Activated CD4-positive, alpha-beta T cell treated with anti-CD3 and anti-CD28 coated beads for 4 hours (primary cell): ENCODE measurements at regions not wholly inside any gene's neighbourhood (a gene's known extent, or its start where the extent isn't known, plus 50 kb on each side); places are given as distances from the start of the nearest gene placed in this dataset.

Source experiments
- DNase-seq, 2 donors: peaks; one replicate each; pipeline ENCODE4 v3.0.0-alpha.2; 2020

GRCh38 chr17:51496378-51496777 lies 236.0 kb downstream of the UTP18 start:
- DNase-seq, result no peak

- DNase-seq, result no peak
These were observed 239.6 kb downstream of the UTP18 start for GRCh38 chr17:51499897-51500296.

GRCh38 chr17:51500454-51500853 lies 240.1 kb downstream of the UTP18 start:
- DNase-seq, result no peak

DNA sequence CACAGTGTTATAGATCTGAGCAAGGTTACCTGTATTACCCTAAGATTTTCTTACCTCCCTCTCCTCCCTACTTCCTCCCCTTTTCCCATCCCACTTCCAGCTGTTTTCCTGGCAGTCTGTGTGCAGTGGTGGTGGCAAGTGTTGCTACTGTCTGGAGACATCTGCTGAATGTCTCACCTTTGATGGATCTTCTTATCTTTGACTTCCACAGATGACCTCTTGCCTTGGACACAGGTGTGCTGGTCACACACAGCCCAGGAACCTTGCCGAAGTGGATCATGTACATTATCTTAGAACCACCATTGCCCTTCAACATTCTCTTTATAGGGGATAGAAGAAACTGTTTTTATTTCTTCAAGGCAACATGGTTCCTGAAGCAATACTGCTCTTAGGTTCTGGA lies 245.1 kb downstream of the UTP18 start:
- DNase-seq, result no peak

DNA sequence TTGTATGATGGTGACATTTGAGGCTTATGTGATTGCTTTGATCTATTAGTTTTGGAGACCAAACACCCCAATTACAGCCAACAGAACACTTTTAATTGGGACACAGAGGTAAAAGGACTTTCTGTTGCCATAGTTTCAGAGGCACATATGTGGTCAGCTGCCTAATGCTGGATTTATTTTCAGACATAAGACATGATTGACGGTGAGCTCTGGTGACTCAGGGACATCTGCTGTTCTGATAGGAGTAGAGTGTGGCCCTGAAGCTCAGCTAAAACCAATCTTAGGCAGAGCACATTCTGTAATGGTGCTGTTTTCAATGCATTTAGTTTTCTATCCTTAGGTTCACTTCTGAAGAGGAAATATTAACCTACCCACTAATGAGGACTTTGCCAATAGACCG lies 247.1 kb downstream of the UTP18 start:
- DNase-seq, result no peak

DNA sequence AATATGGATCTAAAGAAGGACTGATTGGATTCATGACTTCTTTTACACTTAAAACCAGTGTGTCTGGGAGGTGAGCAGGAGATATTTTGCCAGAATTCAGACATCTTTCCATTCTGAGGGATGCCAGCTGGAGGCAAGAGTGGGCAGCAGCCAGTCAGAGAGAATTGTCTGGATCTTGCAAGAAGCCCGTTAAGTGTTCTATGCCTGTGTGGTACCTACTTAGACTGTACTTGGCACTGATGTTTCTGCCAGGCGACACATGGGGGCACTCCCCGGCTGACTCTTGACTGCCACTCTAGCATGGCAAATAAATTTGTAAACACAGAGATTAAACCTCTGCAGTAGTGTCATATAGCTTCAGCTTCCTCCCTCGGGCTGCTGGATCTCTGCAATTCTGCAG lies 247.7 kb downstream of the UTP18 start:
- DNase-seq, result no peak

DNA sequence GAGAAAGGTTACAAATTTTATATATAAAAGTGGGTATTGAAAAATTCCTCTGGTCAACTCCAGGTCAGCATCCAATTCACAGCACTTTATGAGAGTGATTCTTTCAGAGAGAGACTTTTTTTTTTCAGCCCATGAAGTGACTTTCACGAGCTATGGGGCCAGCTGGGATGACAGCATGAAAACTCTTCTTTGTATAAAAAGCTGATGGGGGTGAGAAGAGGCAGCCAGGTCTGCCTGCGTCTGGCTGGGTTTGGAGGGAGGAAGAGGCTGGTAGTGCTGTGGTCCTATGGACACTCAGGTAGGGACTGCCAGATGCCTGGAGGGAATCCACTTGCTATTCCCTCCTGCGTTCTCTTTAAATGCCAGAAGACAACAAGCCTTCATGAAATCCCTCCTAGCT lies 250.6 kb downstream of the UTP18 start:
- no peak for DNase-seq

DNA sequence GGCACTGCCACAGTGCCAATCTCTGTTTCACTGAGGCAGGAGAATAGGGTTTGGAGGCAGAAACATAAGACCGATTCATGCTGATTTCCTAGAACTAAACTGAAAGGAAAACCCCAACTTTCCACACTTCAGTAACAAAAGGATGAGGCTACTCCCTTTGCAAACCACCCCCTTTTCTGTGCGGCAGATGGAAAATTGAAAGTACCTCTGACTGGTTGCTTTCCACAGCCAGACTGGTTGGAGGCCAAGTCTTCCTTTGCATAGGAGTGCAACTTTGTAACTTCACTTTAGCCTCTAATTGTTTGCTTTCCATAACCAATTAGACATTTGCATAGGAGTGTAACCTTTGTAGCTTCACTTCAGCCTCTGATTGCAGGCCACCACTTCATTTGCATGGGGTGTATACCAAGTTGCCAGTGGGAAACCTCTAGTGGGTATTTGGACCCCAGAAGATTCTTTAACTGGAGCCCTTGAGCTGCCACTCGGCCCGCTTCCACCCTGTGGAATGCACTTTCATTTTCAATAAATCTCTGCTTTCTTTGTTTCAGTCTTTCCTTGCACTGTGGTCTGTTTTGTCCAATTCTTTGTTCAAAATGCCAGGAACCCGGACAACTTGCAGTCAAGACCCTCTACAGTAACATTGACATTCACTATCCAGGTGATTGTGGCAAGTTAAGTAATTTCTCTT lies 252.0 kb downstream of the UTP18 start:
- no peak for DNase-seq

DNA sequence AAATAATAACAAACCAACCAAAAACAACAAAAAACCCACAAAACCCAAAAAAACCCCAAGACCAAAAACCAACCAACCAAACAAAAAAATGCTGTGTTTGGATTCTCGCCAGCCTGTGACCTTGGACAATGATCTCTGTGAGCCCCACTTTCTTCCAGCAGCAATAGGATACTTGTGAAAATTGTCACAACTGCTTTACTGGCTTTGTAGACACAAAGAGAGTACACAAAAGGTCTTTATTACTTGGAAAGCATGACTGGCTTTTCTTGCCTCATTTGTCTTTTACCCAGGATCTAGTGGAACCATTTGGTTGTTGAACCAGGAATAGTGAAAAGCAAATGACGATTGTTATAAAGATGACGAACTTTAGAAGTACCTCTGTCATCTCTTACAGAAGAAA lies 256.6 kb downstream of the UTP18 start:
- no peak for DNase-seq

- DNase-seq, result no peak
These were observed 264.2 kb downstream of the UTP18 start for GRCh38 chr17:51524524-51524923.

- no peak for DNase-seq
These were observed 266.2 kb downstream of the UTP18 start for GRCh38 chr17:51526507-51526906.

- no peak for DNase-seq
These were observed 267.1 kb downstream of the UTP18 start for GRCh38 chr17:51527225-51527982.

- no peak for DNase-seq
These were observed 267.8 kb downstream of the UTP18 start for GRCh38 chr17:51528111-51528510.

DNA sequence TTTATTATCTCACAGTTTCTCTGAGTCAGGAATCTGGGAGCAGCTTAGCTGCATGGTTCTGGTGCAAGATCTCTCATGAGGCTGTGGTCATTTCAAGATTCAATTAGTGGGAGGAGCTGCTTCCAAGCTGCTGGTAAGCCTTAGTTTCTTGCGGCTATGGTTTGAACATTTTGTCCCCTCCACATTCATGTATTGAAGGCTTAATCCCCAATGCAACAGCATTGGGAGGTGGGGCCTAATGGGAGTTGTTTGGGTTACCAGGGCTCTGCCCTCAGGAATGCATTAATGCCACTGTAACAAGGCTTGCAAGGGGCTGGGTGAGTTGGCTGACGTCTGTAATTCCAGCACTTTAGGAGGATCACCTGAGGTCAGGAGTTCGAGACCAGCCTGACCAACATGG lies 272.9 kb downstream of the UTP18 start:
- DNase-seq, result no peak

DNA sequence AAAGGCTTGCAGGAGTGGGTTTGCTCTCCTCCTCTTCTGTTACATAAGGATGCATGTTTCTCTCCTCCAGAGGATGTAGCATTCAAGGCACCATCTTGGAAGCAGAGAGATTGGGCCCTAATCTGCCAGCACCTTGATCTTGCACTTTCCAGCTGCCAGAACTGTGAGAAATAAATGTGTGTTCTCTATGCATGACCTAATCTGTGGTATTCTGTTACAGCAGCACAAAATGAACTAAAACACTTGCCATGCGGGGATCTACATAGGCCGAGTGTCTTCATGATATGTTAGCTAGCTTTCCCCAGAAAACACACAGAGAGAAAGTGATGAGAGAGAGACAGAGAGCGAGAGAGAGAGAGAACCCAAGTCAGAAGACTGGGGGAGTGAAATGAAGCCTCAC lies 273.5 kb downstream of the UTP18 start:
- DNase-seq, result no peak

- DNase-seq, result no peak
These were observed 276.3 kb downstream of the UTP18 start for GRCh38 chr17:51536627-51537026.

DNA sequence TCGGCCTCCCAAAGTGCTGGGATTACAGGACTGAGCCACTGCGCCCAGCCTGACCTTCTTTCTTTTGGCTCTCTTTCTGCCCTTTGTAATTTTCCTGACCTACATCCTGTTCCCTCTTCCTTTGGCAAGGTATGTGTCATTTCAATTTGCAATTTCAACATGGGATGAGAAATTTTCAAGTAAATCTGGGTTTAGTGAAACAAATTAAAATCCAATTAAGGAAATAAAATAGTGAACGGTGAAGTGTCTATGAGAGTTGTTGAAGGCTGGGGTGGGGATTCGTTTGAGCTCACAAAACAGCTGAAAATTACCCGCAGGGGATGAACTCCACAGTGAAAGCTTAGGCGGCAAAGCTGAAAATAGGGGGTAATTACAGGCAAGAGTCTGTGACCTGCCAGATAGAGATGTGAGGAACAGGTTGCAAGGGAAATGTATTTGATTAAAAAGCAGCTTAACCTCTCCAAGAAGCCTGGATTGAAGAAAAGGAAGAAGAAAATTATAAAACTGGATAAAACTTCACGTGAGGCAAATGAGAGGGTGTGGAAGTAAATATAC lies 277.7 kb downstream of the UTP18 start:
- no peak for DNase-seq

- DNase-seq, result peak in 1 of 2 donors; percentile 4
These were observed 279.8 kb downstream of the UTP18 start for GRCh38 chr17:51540151-51540550.

GRCh38 chr17:51541215-51541614 lies 280.9 kb downstream of the UTP18 start:
- no peak for DNase-seq

- DNase-seq, result no peak
These were observed 285.8 kb downstream of the UTP18 start for GRCh38 chr17:51546114-51546513.

GRCh38 chr17:51548125-51548524 lies 287.8 kb downstream of the UTP18 start:
- no peak for DNase-seq

- no peak for DNase-seq
These were observed 294.8 kb downstream of the UTP18 start for GRCh38 chr17:51555153-51555552.

GRCh38 chr17:51559778-51560177 lies 299.4 kb downstream of the UTP18 start:
- DNase-seq, result no peak

GRCh38 chr17:51560398-51560797 lies 300.1 kb downstream of the UTP18 start:
- no peak for DNase-seq
